Heart right ventricle (tissue), 16 donors: ENCODE measurements at regions not wholly inside any gene's neighbourhood (a gene's known extent, or its start where the extent isn't known, plus 50 kb on each side); places are given as distances from the start of the nearest gene placed in this dataset.
"Not testable (repeated sequence)": the region's sequence is repeated elsewhere in the genome, so short reads cannot be mapped to it uniquely, and the experiment has no call there.

ENCODE experiments used
- ATAC-seq, 8 donors: fragments of 200-7000 bp; cut with Tn5 transposase; one replicate each; pipeline ENCODE4 v1.9.1; 2020; ENCODE audit warnings: mild to moderate bottlenecking in 8 of 8, moderate library complexity in 8 of 8, moderate number of reproducible peaks in 1 of 8
- DNase-seq, 2 donors: peaks; one replicate each; pipeline ENCODE4 v3.0.0-alpha.2; 2020
- H3K27ac ChIP-seq, 10 donors: fragments of 200-600 bp; sonication (generic) in 2 of 10; one replicate each; pipeline versions ENCODE4 v1.5.0 to v1.8.0; 2020 to 2022; ENCODE audit warnings: mild to moderate bottlenecking in 3 of 10
- H3K27me3 ChIP-seq, 7 donors: fragments of 200-600 bp; one replicate each; pipeline ENCODE4 v1.8.0; 2021 to 2022; ENCODE audit warnings: mild to moderate bottlenecking in 2 of 7
- H3K36me3 ChIP-seq, 9 donors: fragments of 200-600 bp; sonication (generic) in 1 of 9; one replicate each; pipeline versions ENCODE4 v1.5.0 to v1.8.0; 2020 to 2022; ENCODE audit warnings: mild to moderate bottlenecking in 2 of 9
- H3K4me1 ChIP-seq, 9 donors: fragments of 200-600 bp; sonication (generic) in 1 of 9; one replicate each; pipeline versions ENCODE4 v1.5.0 to v1.8.0; 2020 to 2022; ENCODE audit warnings: mild to moderate bottlenecking in 4 of 9
- H3K4me3 ChIP-seq, 10 donors: fragments of 200-600 bp; sonication (generic) in 2 of 10; one replicate each; pipeline versions ENCODE4 v1.5.0 to v1.8.0; 2020 to 2022; ENCODE audit warnings: mild to moderate bottlenecking in 7 of 10, moderate library complexity in 2 of 10
- H3K9me3 ChIP-seq, 11 donors: fragments of 200-600 bp in 10 of 11; sonication (generic) in 2 of 11; one replicate each; pipeline versions ENCODE4 v1.5.0 to v1.8.0; 2013 to 2022; ENCODE audit warnings: mild to moderate bottlenecking in 2 of 11, control low read depth in 1 of 11, moderate library complexity in 1 of 11
- WGBS, 2 donors: extraction: QIAGEN DNeasy Blood & Tissue Kit; methylation state at CpG; one replicate each; pipeline ENCODE4 v1.1.7; 2013; ENCODE audit warnings: inconsistent platforms in 1 of 2; 5-methylcytosine and 5-hydroxymethylcytosine counted together
- intact Hi-C, 10 donors: fragments of 100-400 bp; cut with DNase I; formaldehyde crosslinking; loops; one replicate each; pipeline versions ENCODE4 v1.11.1 to v1.14.2; 2022
- TF ChIP-seq, protein P1 (sequence below), 9 donors: fragments of 200-600 bp; sonication (generic) in 2 of 9; IDR thresholded peaks; one replicate each; pipeline versions ENCODE4 v1.5.0 to v1.8.0; 2021 to 2022; ENCODE audit warnings: antibody characterized with exemption in 9 of 9, mild to moderate bottlenecking in 5 of 9, moderate library complexity in 1 of 9
- donor health status: Arrhythmogenic right ventricular cardiomyopathy.
- donor health status: ischemic (EF 13 %, LVEDD 7.1; RV severe dilation, severe dysfunction).
- donor health status: healthy with polysubstance abuse.
- donor health status: DM: no; HTN: yes; CAD: no.
- donor health status: DM: no; HTN: no; CAD: no.
- donor health status: ischemic (EF 25% LVEDD 6.9; RV normal size, moderate dysfunction).
- donor health status: ischemic (EF 25% LVEDD 5.7; RV mildly dilated, moderate dysfunction).
- donor health status: healthy.
- donor health status: DM: yes; HTN: yes; CAD: no.
- donor health status: Ischemic cardiomyopathy.
- donor health status: ischemic (EF 35%, LVEDD 5.7; RV mildly dilated, moderate dysfunction).
- donor health status: nonischemic (EF 11% LVEDD 7.7; RV severe dilation, severe dysfunction).
- donor health status: DM: yes; HTN: yes; CAD: no.
- donor health status: PGD.
- donor health status: ischemic (EF 29% LVEDD 5.4; RV normal size, mild dysfunction).
- donor health status: nonischemic (EF 23%, LVEDD 6.1; RV moderate dilation, normal function).

DNA sequence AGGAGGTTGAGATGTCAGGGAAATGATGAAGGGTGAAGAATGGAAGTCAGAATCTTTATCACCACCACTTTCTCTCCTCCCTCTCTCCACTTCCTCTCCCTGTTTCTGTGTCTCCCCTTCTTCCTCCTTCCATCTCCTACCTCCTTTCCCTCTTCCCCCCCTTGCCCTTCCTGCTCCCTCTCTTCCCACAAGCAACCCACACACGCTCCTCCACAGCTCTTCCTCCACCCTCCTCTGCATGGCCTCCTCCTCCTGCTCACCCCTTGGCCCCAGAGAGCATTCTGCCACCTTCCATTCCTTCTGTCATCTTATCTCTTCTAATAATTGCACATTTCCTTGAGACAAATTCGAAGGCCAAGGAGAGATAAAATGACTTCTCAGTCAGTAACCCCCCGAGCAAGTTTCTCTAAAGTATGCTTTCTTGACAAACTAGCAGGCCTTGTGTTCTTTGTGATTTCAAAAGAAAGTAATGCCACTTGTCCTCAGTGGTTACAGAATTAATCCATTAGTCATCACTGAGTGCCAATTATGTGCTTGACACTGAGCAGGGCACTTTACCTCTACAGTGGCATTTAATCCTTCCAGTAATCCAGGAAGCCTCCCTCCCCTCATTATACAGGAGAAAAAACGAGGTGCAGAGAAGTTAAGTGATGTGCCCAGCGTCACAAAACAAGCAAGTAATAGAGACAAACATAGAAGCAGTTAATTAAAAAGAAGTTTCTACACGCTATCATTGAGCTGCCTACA is 72.3 kb upstream of the CCL1 start:
- Histone ChIP-seq H3K27me3 (peaks cover 0 to 18% (median 5%) of the 10 kb centered on the region in 7 donors), H3K27ac (no peak overlapping the region), H3K9me3 (no peaks in the 10 kb centered on the region), H3K4me1 (peaks cover 0 to 16% (median 0%) of the 10 kb centered on the region in 9 donors), H3K36me3 (no peaks in the 10 kb centered on the region), H3K4me3 (no peak overlapping the region)
- ATAC-seq = no peak
- no peak for DNase-seq
- intact Hi-C loops = no loop called here
- TF ChIP-seq, protein P1, sequence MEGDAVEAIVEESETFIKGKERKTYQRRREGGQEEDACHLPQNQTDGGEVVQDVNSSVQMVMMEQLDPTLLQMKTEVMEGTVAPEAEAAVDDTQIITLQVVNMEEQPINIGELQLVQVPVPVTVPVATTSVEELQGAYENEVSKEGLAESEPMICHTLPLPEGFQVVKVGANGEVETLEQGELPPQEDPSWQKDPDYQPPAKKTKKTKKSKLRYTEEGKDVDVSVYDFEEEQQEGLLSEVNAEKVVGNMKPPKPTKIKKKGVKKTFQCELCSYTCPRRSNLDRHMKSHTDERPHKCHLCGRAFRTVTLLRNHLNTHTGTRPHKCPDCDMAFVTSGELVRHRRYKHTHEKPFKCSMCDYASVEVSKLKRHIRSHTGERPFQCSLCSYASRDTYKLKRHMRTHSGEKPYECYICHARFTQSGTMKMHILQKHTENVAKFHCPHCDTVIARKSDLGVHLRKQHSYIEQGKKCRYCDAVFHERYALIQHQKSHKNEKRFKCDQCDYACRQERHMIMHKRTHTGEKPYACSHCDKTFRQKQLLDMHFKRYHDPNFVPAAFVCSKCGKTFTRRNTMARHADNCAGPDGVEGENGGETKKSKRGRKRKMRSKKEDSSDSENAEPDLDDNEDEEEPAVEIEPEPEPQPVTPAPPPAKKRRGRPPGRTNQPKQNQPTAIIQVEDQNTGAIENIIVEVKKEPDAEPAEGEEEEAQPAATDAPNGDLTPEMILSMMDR (IDR thresholded peaks at IDR 0.05) = no peak
- WGBS, 2 donors = 36 to 44% methylated on average over 6 of the region's 6 CpGs

DNA sequence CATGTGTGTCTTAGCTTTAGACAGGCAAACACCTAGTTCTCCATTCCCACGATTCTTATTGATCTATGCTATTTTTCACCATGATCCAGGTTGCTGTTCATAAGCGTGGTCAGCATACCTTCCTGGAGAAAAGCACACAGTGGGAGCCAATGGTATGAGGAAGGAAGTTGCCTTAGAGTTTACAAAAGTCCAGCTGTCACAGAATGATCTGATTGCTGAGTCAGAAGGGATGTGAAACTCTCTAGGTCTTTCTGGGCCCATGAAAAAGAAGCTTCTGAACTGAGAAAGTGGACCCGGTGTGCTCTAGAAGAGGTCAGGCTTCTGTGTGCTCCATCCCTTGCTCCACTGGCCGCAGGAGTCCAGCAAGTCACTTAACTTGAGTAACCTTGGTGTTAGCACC is 71.0 kb upstream of the CCL1 start:
- WGBS, 2 donors = 59 to 60% methylated on average over 4 of the region's 4 CpGs
- Histone ChIP-seq H3K27me3 (peaks cover 0 to 29% (median 7%) of the 10 kb centered on the region in 7 donors), H3K4me3 (no peak overlapping the region), H3K36me3 (no peaks in the 10 kb centered on the region), H3K9me3 (no peaks in the 10 kb centered on the region), H3K27ac (peak overlapping the region in 1 of 10 donors; percentile 38), H3K4me1 (peaks cover 0 to 16% (median 0%) of the 10 kb centered on the region in 9 donors)
- DNase-seq = no peak
- peak in 5 of 8 donors; percentile 43 to 75 (median 51) for ATAC-seq
- intact Hi-C loops = no loop called here
- TF ChIP-seq, protein P1 (IDR thresholded peaks at IDR 0.05) = no peak

DNA sequence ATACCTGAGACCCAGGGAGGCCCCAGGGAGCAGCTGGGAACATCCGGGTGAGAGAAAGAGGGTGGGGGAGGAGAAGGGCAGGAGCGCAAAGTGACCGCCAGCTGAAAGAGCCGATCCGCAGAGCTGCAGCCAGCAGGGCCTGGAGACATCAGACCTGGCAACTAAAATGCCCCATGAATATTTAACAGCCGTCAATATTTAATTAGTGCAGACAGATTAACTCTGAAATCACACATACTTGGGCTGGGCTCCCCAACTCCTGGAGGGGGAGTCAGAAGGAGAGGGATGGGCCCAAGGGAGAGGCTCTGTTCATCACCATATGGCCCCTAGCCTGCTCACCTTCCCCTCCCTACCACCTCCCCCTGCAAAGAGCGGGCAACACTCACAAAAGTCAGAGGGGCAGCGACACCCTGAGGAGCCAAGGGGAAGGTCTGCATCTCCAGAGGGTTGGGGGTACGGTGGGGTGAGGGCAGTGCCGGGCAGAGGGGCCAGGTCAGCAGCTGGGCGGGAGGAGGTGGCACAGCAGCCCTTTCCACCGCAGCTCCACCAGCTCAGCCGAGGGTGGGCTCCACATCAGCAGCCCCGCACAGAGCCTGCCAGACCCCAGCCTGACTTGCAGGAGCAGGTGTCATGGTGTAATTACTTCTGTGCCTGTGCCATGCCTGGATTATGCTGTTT is 61.9 kb upstream of the CCL1 start:
- Histone ChIP-seq H3K9me3 (no peaks in the 10 kb centered on the region), H3K36me3 (no peaks in the 10 kb centered on the region), H3K27ac (no peak overlapping the region), H3K4me3 (no peak overlapping the region), H3K4me1 (no peaks in the 10 kb centered on the region), H3K27me3 (peaks cover 0 to 84% (median 62%) of the 10 kb centered on the region in 7 donors)
- WGBS, 2 donors = 15 to 25% methylated on average over 14 of the region's 14 CpGs
- ATAC-seq (peak in 1 of 8 donors; percentile 47), DNase-seq (no peak)
- intact Hi-C loops = loop anchor here in 9 of 10 donors (5.0 to 10.0 kb wide), 9 partner anchors 90 to 1107 kb away; partner anchors contain the start of genes FNDC8 (in 3 of the 9) and RAD51D (in 1 of the 9)
- TF ChIP-seq, protein P1 (IDR thresholded peaks at IDR 0.05) = no peak

DNA sequence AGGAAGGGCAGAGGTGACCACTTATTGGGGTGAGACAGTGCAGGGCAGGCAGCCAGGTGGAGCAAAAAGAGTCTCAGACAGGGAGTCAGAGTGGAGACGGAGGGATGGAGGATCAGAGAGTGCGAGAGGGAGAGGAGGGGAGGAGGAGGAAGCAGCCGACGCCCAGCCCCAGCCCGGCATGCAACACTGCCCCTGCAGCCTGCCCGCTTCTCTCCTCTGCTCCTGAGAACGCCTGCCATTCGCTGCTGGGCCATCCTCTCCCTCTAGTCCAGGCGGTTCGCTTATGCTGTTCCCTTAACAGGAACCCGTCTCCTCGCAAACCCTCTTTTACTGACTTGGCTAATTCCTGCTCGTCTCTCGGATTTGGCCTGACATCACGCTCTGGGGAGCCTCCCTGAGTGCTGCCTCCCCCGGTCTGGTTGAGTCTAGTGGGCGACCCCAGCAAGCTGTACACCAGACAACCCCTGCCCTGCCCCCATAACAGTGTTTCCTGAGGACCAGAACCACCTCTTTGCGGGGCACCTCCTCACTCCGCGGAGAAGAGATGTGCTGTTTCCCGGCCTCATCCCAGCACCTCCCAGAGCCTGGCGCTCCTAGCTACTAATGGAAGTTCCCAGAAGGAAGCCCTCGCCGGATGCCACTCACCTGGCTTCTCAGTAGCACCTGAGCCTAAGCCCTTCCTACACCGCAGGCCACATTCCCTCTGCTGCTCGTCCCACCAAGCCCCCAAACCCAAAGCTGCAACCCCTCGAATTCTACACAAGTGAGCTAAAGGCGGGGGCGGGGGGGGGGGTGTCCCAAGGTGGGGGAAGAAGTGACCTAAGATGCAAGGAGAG is 61.2 kb upstream of the CCL1 start:
- ATAC-seq = peak in 1 of 8 donors; percentile 25
- TF ChIP-seq, protein P1 (IDR thresholded peaks at IDR 0.05) = no peak
- no peak overlapping the region for H3K4me3 ChIP-seq
- H3K9me3 ChIP-seq = no peaks in the 10 kb centered on the region
- peaks cover 0 to 83% (median 58%) of the 10 kb centered on the region in 7 donors for H3K27me3 ChIP-seq
- H3K27ac ChIP-seq = no peak overlapping the region
- intact Hi-C loops = loop anchor here in 9 of 10 donors (5.0 to 10.0 kb wide), 9 partner anchors 91 to 1108 kb away; partner anchors contain the start of genes FNDC8 (in 3 of the 9) and RAD51D (in 1 of the 9)
- no peaks in the 10 kb centered on the region for H3K36me3 ChIP-seq
- H3K4me1 ChIP-seq = no peaks in the 10 kb centered on the region
- DNase-seq = no peak
- 7 to 9% methylated on average over 29 of the region's 29 CpGs for WGBS, 2 donors

DNA sequence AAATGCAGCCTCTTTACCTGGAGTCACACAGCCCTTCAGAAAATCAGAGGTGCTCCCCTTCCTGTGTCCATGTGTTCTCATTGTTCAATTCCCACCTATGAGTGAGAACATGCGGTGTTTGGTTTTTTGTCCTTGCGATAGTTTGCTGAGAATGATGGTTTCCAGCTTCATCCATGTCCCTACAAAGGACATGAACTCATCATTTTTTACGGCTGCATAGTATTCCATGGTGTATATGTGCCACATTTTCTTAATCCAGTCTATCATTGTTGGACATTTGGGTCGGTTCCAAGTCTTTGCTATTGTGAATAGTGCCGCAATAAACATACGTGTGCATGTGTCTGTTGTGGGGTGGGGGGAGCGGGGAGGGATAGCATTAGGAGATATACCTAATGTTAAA is 60.3 kb upstream of the CCL1 start:
- not testable (repeated sequence) for H3K27ac ChIP-seq, H3K36me3 ChIP-seq, H3K4me3 ChIP-seq, H3K4me1 ChIP-seq, DNase-seq, ATAC-seq, H3K9me3 ChIP-seq
- H3K27me3 ChIP-seq = peaks cover 0 to 86% (median 57%) of the 10 kb centered on the region in 7 donors
- intact Hi-C loops = loop anchor here in 9 of 10 donors (5.0 to 10.0 kb wide), 9 partner anchors 91 to 1109 kb away; partner anchors contain the start of genes FNDC8 (in 3 of the 9) and RAD51D (in 1 of the 9)
- WGBS, 2 donors = 83 to 88% methylated on average over 4 to 6 of the region's 7 CpGs
